ENCODE measurements at regions not wholly inside any gene's neighbourhood (a gene's known extent, or its start where the extent isn't known, plus 50 kb on each side); places are given as distances from the start of the nearest gene placed in this dataset.
A peak's percentile ranks its signal among the peaks of the same experiment; 100 is the strongest.
"Not testable (repeated sequence)": the region's sequence is repeated elsewhere in the genome, so short reads cannot be mapped to it uniquely, and the experiment has no call there.

DNA sequence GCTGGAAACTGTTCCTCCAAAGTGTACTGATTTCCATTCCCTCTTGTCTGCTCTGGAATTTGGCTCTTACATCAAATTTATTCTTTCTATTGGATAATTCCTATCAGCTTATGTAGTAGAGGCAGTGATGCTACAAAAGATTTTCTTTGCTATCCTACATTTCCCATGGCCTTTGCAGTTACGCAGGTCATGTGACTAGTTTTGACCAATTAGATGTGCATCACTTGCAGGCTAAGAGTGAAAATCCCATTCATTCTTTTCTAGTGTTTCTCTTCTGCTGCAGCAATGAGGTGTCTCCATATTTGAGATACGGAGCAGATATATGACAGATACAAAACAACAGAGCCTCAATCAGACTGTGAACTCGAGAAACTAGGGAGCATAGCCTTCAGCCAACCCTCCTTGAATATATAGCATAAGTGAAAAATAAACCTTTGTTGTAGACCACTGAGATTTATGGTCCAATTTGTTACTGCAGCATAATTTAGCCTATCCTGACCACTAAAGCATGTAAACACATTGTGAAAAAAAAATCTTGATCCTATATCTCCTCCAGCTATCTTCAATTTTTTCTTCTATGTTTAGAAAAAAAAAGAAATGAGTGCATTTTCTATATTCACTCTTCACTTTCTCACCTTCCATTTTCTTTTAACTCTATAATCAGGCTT lies 102.0 kb downstream of the HNMT start:
- no peak for DNase-seq (ENCODE audit: low read depth in 4 of 4, low spot score in 3 of 4)

DNA sequence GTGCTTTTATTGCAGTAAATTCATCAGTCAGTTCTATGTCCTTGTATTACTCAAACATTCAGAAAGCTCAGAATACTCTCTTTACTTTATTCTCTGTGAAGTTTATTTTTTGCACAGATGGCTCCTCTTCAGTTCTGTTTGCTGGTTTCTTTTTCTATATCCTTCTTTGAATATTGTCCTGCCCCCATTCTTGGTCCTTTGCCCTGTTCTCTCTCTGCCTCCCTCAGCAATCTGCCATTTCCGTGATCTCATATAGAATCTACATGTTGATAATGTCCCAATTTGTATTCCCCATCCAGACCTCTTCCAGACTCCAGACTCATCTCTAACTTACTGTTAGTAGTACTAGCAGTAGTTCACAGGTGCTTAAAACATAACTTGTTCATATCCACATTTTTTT lies 102.6 kb downstream of the HNMT start:
- DNase-seq (ENCODE audit: low read depth in 4 of 4, low spot score in 3 of 4): no peak

DNA sequence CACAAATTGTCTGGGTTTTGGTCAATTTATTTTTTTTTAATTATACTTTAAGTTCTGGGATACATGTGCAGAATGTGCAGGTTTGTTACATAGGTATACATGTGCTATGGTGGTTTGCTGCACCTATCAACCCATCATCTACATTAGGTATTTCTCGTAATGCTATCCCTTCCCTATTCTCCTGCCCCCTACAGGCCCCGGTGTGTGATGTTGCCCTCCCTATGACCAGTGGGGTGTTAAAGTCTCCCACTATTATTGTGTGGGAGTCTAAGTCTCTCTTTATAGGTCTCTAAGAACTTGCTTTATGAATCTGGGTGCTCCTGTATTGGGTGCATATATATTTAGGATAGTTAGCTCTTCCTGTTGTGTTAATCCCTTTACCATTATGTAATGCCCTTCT lies 104.4 kb downstream of the HNMT start:
- not testable (repeated sequence) for DNase-seq (ENCODE audit: low read depth in 4 of 4, low spot score in 3 of 4)

DNA sequence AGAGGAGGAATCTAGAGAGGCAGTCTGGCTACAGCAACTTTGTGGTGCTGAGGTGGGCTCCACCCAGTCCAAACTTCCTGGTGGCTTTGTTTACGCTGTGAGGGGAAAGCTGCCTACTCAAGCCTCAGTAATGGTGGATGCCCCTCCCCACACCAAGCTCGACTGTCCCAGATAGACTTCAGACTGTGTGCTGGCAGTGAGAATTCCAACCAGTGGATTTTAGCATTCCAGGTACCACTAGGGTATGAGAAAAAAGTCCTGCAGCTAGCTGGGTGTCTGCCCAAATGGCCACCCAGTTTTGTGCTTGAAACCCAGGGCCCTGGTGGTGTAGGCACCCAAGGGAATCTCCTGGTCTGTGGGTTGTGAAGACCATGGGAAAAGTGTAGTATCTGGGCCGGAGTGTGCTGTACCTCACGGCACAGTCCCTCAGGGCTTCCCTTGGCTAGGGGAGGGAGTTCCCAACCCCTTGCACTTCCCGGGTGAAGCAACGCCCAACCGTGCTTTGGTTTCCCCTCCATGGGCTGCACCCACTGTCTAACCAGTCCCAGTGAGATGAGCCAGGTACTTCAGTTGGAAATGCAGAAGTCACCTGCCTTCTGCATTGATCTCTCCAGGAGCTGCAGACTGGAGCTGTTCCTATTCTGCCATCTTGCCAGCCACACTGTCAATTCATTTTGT lies 106.9 kb downstream of the HNMT start:
- not testable (repeated sequence) for DNase-seq (ENCODE audit: low read depth in 4 of 4, low spot score in 3 of 4)

DNA sequence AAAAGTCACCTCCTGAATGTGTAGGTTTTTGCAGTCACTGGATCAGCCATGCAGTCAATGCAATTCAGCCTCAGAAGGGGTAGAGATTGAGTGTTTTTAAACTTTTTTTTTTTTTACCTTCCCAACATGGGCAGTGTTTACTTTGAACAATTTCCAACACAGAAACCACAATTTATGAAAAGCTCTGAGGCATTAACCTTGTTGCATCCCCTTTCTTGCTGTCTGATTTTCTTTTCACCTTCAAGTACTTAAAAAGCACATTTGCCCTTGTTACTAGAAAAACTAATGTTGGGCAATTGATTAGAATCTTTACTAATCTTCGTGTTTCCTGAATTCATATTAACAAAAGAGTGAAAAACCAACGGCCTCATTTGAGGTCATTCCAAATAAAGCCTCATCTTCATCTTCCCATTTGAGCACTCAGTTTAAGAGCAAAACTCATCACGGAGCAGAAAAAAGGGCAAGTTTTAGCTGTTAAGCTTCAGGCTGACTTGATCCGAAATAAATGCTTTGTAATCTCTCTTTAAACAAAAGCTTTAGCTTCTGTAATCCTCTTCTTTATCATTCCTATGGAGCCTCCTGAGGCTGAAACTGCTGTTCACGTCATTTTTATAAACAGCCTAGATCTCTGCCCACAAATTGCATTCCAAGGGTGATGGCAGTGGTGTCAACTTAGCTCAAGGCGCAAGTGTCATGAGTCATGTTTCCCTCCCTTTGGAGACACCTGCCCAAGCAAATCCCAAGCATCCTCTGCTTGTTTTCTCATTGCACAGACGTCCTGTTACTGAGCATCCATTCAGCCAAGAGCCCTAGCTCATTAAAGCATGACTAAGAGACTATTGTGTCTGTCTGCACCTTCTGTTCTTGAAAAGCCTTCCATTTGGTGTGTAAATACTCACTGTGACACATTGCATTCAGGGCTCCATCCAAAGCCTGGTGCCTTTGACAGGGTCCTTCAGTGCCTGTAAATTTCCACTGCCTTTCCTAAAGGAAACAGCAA lies 107.7 kb downstream of the HNMT start:
- no peak for DNase-seq (ENCODE audit: low read depth in 4 of 4, low spot score in 3 of 4)

DNA sequence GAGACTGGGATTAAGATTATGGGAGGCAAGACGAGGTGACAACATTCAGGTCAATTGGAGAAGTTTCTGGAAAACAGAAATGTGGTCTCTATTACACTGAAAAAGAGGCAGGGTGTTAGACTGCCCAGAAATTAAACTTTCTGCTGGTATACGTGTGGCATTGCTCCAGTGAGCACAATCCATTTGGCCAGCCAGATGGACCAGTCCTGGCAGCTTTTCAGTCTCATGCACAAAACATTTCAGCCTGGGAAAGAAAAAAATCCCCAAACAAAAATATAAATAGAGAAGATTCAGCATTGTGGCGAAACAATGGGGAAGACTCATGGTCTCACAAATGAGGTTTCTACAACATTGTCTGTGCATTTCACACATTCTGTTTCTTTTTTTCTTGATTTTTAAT lies 113.9 kb downstream of the HNMT start:
- DNase-seq (ENCODE audit: low read depth in 4 of 4, low spot score in 3 of 4): no peak

DNA sequence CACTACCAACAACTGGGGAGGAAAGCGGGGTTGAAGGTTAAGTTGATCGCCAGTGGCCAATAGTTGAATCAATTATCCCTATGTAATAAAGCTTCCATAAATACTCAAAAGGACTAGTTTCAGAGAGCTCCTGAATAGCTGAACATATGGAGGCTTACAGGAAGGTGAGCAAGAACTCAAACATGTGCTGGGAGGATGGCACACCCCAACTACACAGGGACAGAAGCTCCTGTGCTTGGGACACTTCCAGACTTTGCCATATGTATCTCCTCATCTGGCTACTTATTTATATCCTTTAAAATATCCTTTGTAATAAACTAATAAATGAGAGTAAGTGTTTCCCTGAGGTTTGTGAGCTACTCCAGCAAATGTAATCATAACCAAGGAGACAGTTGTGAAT lies 115.7 kb downstream of the HNMT start:
- no peak for DNase-seq (ENCODE audit: low read depth in 4 of 4, low spot score in 3 of 4)

DNA sequence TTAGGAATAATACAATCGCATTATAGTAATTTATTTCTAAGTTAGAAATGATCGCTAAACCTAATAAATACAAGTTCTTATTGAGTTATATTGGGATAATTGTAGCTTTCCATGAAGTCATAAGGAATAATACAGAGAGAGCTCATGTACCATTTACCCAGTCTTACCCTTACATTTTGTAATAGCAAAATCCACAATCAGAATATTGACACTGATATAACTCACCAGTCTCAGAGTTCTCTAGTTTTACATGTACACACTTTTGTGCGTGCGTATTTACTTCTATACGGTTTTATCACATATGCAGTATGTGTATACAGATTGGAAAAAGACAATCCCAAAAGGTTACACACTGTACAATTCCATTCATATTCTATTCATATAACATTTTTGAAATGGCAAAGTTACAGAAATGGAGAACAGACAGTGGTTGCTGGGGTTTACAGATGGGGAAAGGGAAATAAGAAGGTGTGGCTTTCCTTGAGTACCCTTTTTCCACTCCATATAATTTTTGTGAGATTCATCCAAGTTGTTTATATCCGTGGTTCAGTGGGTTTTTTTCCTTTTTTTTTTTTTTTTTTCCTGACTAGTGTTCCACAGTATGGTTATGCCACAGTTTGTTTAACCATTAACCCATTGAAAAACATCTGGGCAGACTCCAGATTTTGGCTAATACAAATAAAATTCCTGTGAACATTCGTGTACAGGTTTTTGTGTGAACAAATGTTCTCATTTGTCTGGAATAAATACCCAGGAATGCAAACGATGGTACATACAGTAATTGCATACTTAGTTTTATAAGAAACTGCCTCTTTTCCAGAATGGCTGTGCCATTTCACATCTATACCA lies 117.2 kb downstream of the HNMT start:
- no peak for DNase-seq (ENCODE audit: low read depth in 4 of 4, low spot score in 3 of 4)

DNA sequence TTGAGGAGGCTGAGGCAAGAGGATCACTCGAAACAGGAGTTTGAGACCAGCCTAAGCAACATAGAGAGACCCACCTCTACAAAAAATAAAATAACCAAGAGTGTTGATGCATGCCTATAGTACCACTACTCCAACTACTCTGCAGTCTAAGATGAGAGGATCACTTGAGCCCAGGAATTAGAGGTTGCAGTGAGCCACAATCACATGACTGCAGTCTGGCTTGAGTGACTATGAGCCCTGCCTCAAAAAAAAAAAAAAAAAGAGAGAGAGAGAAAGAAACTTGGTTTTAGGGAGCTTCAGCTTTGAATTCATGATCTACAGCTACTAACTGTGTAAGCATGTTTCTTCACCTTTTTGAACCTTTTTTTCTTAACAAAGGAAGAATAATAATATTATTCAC lies 119.9 kb downstream of the HNMT start:
- DNase-seq (ENCODE audit: low read depth in 4 of 4, low spot score in 3 of 4): no peak

DNA sequence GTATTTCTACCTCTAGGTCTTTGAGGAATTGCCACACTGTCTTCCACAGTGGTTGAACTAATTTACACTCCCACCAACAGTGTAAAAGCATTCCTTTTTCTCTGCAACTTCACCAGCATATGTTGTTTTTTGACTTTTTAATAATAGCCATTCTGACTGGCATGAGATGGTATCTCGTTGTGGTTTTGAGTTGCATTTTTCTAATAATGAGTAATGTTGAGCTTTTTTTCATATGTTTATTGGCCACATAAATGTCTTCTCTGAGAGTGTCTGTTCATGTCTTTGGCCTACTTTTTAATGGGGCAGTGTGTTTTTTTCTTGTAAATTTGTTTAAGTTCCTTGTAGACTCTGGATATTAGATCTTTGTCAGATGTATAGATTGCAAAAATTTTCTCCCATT lies 121.2 kb downstream of the HNMT start:
- not testable (repeated sequence) for DNase-seq (ENCODE audit: low read depth in 4 of 4, low spot score in 3 of 4)

DNA sequence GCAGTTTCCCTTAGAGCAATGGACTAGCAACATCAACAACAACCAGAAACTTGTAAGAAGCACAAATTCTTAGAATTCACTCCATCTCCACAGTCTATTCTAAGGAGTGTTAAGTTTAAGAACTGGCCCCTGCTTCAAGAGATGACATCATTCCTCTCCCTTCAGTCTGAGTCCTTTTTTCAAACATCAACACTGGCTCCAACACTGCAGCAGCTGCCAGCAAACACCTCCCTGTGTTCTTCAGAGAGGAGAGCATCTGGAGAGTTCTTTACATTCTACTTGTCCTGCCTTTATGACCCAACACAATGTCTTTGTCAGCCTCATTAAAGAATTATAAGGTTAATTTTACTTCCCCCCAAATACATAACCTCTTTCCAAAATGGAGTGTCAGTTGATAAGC lies 122.3 kb downstream of the HNMT start:
- DNase-seq (ENCODE audit: low read depth in 4 of 4, low spot score in 3 of 4): no peak

DNA sequence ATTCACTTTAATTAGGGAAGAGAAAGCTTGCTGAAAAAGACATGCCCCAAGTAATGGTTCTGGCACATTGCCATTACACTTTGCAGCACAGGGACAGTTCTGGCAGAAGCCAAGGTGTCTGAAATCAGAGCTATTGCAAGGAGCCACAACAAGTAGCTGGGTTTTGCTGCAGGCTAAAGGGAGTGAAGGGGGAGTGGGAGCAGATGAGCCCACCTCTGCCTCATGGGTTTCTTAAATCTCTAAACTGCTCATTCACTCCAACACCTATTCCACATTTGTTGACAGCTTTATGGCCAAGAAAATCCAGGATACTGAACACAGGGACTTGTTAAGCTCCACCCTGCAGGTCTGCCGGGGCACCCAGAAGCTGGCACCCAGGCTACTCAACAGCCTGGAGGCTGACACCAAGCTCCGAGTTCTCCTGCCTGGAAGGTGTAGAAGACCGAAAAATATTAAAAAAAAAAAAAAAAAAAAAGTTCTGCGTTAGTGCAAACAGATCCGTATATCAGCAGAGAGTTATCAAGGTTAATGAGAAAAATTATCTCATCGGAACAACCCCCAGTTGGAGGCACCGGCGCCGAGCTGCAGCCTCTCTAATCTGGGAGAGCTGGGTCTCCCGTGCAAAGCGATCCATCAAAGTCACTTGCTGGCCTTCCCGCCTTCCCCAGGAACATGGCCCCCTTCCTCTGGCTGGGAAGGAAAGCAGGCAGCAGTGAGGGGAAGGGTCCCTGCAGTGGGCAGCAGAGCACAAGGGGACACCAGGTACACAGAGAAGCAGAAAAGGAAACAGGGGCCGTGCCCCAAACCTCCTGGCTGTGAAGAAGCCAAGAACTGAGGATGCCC lies 123.7 kb downstream of the HNMT start:
- peak in 1 of 4 donors; percentile 14 for DNase-seq (ENCODE audit: low read depth in 4 of 4, low spot score in 3 of 4)

DNA sequence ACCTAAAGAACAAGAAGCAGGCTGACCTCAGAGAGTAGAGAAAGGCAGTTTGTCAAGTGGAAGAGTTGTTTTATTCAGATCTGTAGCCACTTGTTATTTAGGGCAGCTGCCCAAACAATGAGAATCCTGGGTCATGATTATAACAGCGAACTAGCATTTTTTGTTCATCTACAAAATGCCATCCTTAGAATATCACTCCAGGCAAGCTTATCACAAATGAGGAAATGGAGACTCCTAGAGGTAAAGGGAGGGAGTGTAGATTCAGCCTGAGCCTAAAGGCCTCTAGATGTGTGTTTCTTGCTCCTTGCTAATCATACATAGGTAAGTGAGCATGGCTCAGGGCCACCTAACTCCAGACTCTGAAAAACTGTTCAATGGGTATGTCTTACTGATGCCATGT lies 126.1 kb downstream of the HNMT start:
- no peak for DNase-seq (ENCODE audit: low read depth in 4 of 4, low spot score in 3 of 4)

DNA sequence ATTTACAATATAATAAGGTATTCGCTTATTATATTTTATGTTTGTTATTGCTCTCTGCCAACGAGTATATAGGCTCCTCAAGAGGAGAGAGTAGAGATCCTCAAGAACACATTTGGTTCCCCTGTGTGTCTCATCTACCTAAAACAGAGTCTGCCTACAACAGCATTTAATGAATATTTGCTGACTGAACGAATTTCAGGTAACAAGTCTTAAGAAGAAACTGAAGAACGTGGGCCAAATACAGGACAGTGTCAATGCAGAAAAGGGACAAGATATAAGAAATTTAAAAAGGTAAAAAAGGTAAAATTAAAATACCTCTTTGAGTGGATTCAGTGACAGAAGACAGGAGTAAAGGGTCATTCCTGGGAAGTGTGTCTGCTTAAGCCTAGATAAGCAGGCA lies 129.2 kb downstream of the HNMT start:
- DNase-seq (ENCODE audit: low read depth in 4 of 4, low spot score in 3 of 4): no peak

DNA sequence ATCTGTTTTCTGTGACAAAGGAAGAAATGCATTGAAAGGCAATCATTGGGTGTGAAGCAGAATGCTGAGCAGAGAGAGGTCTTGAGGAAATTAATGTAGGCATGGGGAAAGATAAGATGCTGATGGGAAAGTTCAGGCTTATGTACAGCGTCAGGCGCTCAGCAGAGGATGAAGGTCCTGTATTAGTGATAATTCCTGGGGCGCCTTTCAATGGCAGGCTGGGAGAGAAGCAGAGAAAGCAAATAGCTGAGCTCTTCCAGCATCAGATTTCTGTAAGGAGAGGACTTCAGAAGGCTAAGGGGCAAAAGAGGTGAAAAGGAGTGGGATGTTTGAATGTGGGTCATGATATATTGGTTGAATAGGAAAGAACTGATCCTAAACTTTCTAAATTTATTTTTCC lies 129.8 kb downstream of the HNMT start:
- DNase-seq (ENCODE audit: low read depth in 4 of 4, low spot score in 3 of 4): no peak

DNA sequence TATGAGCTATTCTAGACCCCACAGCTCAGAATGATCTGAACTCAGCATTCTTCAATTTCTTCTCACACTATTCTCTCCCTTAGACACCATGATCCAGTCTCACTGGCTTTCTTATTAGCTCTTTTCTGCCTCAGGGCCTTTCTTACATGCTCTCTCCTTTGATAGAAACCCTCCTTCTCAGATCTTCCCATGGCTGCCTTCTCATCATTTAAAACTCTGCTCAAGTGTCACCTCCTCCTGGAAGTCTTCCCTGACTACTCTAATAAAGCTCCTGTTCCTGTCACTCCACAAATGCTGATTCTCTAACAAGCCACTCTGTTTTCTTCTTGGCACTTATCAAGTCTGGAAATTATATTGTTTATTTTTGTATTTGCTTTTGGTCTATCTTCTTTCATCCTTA lies 131.1 kb downstream of the HNMT start:
- no peak for DNase-seq (ENCODE audit: low read depth in 4 of 4, low spot score in 3 of 4)

DNA sequence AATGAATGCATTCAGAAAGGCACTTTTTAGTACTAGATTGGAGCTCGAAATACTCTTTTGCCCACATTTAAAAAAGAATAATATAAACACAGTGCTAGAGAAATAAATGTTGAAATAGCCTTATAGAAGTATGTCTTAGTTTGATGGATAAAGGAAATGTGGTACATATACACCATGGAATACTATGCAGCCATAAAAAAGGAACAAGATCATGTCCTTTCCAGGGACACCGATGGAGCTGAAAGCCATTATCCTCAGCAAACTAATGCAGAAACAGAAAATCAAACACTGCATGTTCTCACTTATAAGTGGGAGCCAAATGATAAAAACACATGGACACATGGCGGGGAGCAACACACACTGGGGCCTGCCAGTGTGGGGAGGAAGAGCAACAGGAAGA lies 135.0 kb downstream of the HNMT start:
- not testable (repeated sequence) for DNase-seq (ENCODE audit: low read depth in 4 of 4, low spot score in 3 of 4)

DNA sequence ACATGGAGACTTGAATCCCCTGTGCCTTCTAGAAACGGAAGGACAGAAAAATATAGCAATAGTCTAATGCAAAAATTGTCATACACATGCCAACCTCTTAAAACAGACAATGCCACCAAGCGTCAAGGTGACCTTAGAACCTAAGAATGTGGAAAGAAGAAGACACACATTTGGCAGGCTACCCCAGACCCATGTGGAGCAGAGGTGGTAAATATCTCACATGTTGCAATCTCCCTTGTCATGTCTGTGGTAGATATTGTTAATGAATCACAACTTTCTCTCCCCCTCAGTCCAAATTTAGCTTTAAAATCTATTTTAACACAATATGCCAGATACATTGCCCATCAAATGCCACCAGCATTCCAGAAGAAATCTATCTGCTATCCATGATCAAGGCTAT lies 137.4 kb downstream of the HNMT start:
- no peak for DNase-seq (ENCODE audit: low read depth in 4 of 4, low spot score in 3 of 4)

DNA sequence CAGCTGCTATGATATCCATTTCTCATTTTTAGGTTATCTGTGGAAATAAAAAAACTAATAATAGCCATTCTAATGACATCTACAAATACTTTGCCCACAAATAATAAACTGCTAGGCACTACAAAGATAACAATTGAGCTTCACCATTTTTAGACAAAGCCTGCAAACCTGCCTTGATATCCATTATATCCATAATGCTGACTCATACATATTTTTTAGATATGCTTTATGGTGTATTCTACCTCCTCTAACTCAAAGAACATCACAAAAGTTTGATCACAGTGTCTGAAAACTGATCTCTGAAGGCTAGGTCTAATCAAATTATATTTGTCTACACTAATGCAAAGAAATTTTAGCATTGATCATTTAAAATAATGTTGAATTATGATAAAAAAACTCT lies 138.4 kb downstream of the HNMT start:
- DNase-seq (ENCODE audit: low read depth in 4 of 4, low spot score in 3 of 4): no peak

DNA sequence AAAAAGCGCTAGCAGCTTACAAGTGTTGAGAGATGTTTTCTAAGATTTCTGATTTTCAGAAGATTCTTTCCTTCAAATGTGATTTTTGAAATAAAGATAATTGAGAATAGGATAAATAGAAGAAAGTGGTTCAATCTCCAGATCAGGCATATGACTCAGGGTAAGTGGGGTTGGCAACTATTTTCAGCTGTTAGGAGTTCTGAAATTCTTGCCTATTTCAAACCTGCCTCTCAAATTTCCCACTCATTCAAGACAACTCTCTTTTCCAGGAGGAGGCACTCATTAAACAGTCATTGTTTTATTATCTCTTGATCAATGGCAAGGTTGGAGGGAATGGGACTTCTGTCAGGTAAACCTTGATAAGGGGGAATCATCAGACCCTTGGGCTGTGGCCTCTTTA lies 138.9 kb downstream of the HNMT start:
- no peak for DNase-seq (ENCODE audit: low read depth in 4 of 4, low spot score in 3 of 4)
